ENCODE measurements at regions not wholly inside any gene's neighbourhood (a gene's known extent, or its start where the extent isn't known, plus 50 kb on each side); places are given as distances from the start of the nearest gene placed in this dataset.
A peak's percentile ranks its signal among the peaks of the same experiment; 100 is the strongest.

- no peak for DNase-seq
Observed at GRCh38 chr12:24400533-24400932, 451.1 kb upstream of the SOX5 start.

GRCh38 chr12:24398605-24399004 is 449.1 kb upstream of the SOX5 start:
- DNase-seq, result no peak

- DNase-seq, result peak; percentile 93
Observed at GRCh38 chr12:24396224-24396623, 446.8 kb upstream of the SOX5 start.

GRCh38 chr12:24394246-24394645 is 444.8 kb upstream of the SOX5 start:
- DNase-seq, result no peak

GRCh38 chr12:24393071-24393470 is 443.6 kb upstream of the SOX5 start:
- peak; percentile 27 for DNase-seq

- DNase-seq, result no peak
Observed at GRCh38 chr12:24389394-24389793, 439.9 kb upstream of the SOX5 start.

- DNase-seq, result peak; percentile 20
Observed at GRCh38 chr12:24387381-24387780, 437.9 kb upstream of the SOX5 start.

- no peak for DNase-seq
Observed at GRCh38 chr12:24386836-24387235, 437.4 kb upstream of the SOX5 start.

- no peak for DNase-seq
Observed at GRCh38 chr12:24381790-24382189, 432.3 kb upstream of the SOX5 start.

GRCh38 chr12:24379861-24380521 is 430.5 kb upstream of the SOX5 start:
- DNase-seq, result peak; percentile 27

GRCh38 chr12:24379433-24379832 is 430.0 kb upstream of the SOX5 start:
- no peak for DNase-seq

- peak; percentile 33 for DNase-seq
Observed at GRCh38 chr12:24378548-24379407, 429.3 kb upstream of the SOX5 start.

- no peak for DNase-seq
Observed at GRCh38 chr12:24374452-24374851, 425.0 kb upstream of the SOX5 start.

GRCh38 chr12:24373004-24373403 is 423.5 kb upstream of the SOX5 start:
- DNase-seq, result no peak

- no peak for DNase-seq
Observed at GRCh38 chr12:24366514-24366913, 417.0 kb upstream of the SOX5 start.

- no peak for DNase-seq
Observed at GRCh38 chr12:24364921-24365320, 415.5 kb upstream of the SOX5 start.

GRCh38 chr12:24363177-24363754 is 413.8 kb upstream of the SOX5 start:
- DNase-seq, result no peak

GRCh38 chr12:24361877-24362580 is 412.6 kb upstream of the SOX5 start:
- no peak for DNase-seq

- peak; percentile 51 for DNase-seq
Observed at GRCh38 chr12:24360907-24361306, 411.4 kb upstream of the SOX5 start.

- no peak for DNase-seq
Observed at GRCh38 chr12:24360461-24360860, 411.0 kb upstream of the SOX5 start.

- no peak for DNase-seq
Observed at GRCh38 chr12:24360057-24360456, 410.6 kb upstream of the SOX5 start.

- no peak for DNase-seq
Observed at GRCh38 chr12:24359418-24359817, 409.9 kb upstream of the SOX5 start.

GRCh38 chr12:24356240-24356804 is 406.9 kb upstream of the SOX5 start:
- no peak for DNase-seq
